Heart left ventricle (tissue), 16 donors: ENCODE measurements at regions not wholly inside any gene's neighbourhood (a gene's known extent, or its start where the extent isn't known, plus 50 kb on each side); places are given as distances from the start of the nearest gene placed in this dataset.

Experiments used
- ATAC-seq, 4 donors: fragments of 200-7000 bp; cut with Tn5 transposase; one replicate each; pipeline ENCODE4 v1.9.1; 2020 to 2022; ENCODE audit warnings: moderate library complexity in 4 of 4, mild to moderate bottlenecking in 3 of 4, moderate number of reproducible peaks in 1 of 4
- DNase-seq, 5 donors: peaks; one replicate each; pipeline ENCODE4 v3.0.0-alpha.2; 2020
- H3K27ac ChIP-seq, 12 donors: fragments of 200-600 bp; sonication (generic) in 4 of 12; one replicate each; pipeline versions ENCODE4 v1.5.0 to v1.8.0; 2016 to 2022; ENCODE audit warnings: mild to moderate bottlenecking in 2 of 12
- H3K27me3 ChIP-seq, 9 donors: fragments of 200-600 bp; sonication (generic) in 2 of 9; one replicate each; pipeline versions ENCODE4 v1.5.1 to v1.8.0; 2016 to 2022; ENCODE audit warnings: mild to moderate bottlenecking in 3 of 9
- H3K36me3 ChIP-seq, 9 donors: fragments of 200-600 bp; sonication (generic) in 2 of 9; one replicate each; pipeline versions ENCODE4 v1.5.0 to v1.8.0; 2018 to 2022; ENCODE audit warnings: mild to moderate bottlenecking in 2 of 9
- H3K4me1 ChIP-seq, 12 donors: fragments of 200-600 bp; sonication (generic) in 4 of 12; one replicate each; pipeline versions ENCODE4 v1.5.0 to v1.8.0; 2016 to 2022; ENCODE audit warnings: mild to moderate bottlenecking in 3 of 12
- H3K4me3 ChIP-seq, 12 donors: fragments of 200-600 bp; sonication (generic) in 4 of 12; one replicate each; pipeline versions ENCODE4 v1.5.0 to v1.8.0; 2017 to 2022; ENCODE audit warnings: mild to moderate bottlenecking in 9 of 12, moderate library complexity in 4 of 12
- H3K9me3 ChIP-seq, 12 donors: fragments of 200-600 bp; sonication (generic) in 4 of 12; one replicate each; pipeline versions ENCODE4 v1.5.0 to v1.8.0; 2016 to 2022; ENCODE audit warnings: mild to moderate bottlenecking in 1 of 12
- POLR2A ChIP-seq, 2 donors: fragments of 450-650 bp; IDR thresholded peaks; one replicate each; pipeline ENCODE4 v1.6.1; 2017; ENCODE audit warnings: antibody characterized with exemption in 2 of 2, mild to moderate bottlenecking in 2 of 2, moderate library complexity in 2 of 2
- WGBS, 4 donors: extraction: QIAGEN DNeasy Blood & Tissue Kit in 2 of 4; methylation state at CpG; one replicate each; pipeline versions ENCODE4 v1.1.5 to v1.1.7; 2013 to 2018; 5-methylcytosine and 5-hydroxymethylcytosine counted together
- intact Hi-C, 10 donors: fragments of 100-400 bp; cut with DNase I; formaldehyde crosslinking; loops; one replicate each; pipeline versions ENCODE4 v1.11.1 to v1.14.2; 2022
- TF ChIP-seq, protein P1 (sequence below), 12 donors: fragments of 200-600 bp; sonication (generic) in 4 of 12; IDR thresholded peaks; one replicate each; pipeline versions ENCODE4 v1.5.0 to v1.8.0; 2018 to 2022; ENCODE audit warnings: antibody characterized with exemption in 12 of 12, mild to moderate bottlenecking in 5 of 12
- donor health status: ischemic (EF 13 %, LVEDD 7.1; RV severe dilation, severe dysfunction).
- donor health status: healthy with polysubstance abuse.
- donor health status: DM: no; HTN: yes; CAD: no.
- donor health status: DM: no; HTN: no; CAD: no.
- donor health status: ischemic (EF 25% LVEDD 6.9; RV normal size, moderate dysfunction).
- donor health status: ischemic (EF 25% LVEDD 5.7; RV mildly dilated, moderate dysfunction).
- donor health status: healthy.
- donor health status: DM: yes; HTN: yes; CAD: no.
- donor health status: ischemic (EF 35%, LVEDD 5.7; RV mildly dilated, moderate dysfunction).
- donor health status: nonischemic (EF 11% LVEDD 7.7; RV severe dilation, severe dysfunction).
- donor health status: DM: yes; HTN: yes; CAD: no.
- donor health status: PGD.
- donor health status: ischemic (EF 29% LVEDD 5.4; RV normal size, mild dysfunction).
- donor health status: nonischemic (EF 23%, LVEDD 6.1; RV moderate dilation, normal function).

GRCh38 chr1:215393476-215393875 lies 173.6 kb upstream of the KCTD3 start:
- peaks cover 0 to 14% (median 0%) of the 10 kb centered on the region in 12 donors for H3K9me3 ChIP-seq
- no peak overlapping the region for H3K4me3 ChIP-seq
- ATAC-seq (no peak), DNase-seq (no peak)
- TF ChIP-seq, protein P1, sequence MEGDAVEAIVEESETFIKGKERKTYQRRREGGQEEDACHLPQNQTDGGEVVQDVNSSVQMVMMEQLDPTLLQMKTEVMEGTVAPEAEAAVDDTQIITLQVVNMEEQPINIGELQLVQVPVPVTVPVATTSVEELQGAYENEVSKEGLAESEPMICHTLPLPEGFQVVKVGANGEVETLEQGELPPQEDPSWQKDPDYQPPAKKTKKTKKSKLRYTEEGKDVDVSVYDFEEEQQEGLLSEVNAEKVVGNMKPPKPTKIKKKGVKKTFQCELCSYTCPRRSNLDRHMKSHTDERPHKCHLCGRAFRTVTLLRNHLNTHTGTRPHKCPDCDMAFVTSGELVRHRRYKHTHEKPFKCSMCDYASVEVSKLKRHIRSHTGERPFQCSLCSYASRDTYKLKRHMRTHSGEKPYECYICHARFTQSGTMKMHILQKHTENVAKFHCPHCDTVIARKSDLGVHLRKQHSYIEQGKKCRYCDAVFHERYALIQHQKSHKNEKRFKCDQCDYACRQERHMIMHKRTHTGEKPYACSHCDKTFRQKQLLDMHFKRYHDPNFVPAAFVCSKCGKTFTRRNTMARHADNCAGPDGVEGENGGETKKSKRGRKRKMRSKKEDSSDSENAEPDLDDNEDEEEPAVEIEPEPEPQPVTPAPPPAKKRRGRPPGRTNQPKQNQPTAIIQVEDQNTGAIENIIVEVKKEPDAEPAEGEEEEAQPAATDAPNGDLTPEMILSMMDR (IDR thresholded peaks at IDR 0.05) = no peak
- TF ChIP-seq POLR2A (IDR thresholded peaks at IDR 0.05) = no peak
- peaks cover 0 to 2% (median 0%) of the 10 kb centered on the region in 12 donors for H3K4me1 ChIP-seq
- H3K27ac ChIP-seq = no peak overlapping the region
- 40 to 53% (median 47%) methylated on average over 1 of the region's 1 CpG for whole genome bisulfite sequencing, 4 donors
- H3K36me3 ChIP-seq = no peaks in the 10 kb centered on the region
- intact Hi-C loops = no loop called here
- no peaks in the 10 kb centered on the region for H3K27me3 ChIP-seq

DNA sequence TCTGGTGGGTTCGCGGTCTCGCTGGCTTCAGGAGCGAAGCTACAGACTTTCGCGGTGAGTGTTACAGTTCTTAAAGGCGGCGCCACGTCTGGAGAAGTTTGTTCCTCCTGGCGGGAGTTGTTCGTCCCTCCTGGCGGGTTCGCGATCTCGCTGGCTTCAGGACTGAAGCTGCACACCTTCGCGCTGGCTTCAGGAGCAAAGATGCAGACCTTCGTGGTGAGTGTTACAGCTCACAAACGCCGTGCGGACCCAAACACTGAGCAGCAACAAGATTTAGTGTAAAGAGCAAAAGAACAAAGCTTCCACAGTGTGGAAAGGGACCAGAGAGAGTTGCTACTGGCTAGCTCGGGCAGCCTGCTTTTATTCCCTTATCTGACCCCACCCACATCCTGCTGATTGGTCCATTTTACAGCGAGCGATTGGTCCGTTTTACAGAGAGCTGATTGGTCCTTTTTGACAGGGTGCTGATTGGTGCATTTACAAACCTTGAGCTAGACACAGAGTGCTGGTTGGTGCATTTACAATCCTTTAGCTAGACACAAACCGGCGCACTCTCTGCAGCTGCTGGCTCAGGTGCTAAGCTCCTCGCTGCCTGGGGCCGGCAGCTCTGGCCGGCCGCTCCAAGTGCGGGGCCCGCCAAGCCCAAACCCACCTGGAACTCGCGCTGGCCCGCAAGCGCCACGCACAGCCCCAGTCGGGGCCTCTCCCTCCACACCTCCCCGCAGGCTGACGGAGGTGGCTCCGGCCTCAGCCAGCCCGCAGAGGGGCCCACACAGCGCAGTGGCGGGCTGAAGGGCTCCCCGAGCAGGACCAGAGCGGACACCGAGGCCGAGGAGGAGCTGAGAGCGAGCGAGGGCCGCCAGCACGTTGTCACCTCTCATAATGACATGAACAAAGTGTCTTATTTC lies 172.8 kb upstream of the KCTD3 start:
- intact Hi-C loops = no loop called here
- DNase-seq (no peak), ATAC-seq (no peak)
- WGBS, 4 donors = 92 to 96% (median 94%) methylated on average over 46 to 53 of the region's 53 CpGs
- Histone ChIP-seq H3K9me3 (peaks cover 0 to 14% (median 0%) of the 10 kb centered on the region in 12 donors), H3K36me3 (no peaks in the 10 kb centered on the region), H3K27ac (no peak overlapping the region), H3K4me3 (no peak overlapping the region), H3K4me1 (peaks cover 0 to 4% (median 0%) of the 10 kb centered on the region in 12 donors), H3K27me3 (no peaks in the 10 kb centered on the region)
- no peak for TF ChIP-seq POLR2A (IDR thresholded peaks at IDR 0.05)
- TF ChIP-seq, protein P1 (IDR thresholded peaks at IDR 0.05) = no peak

- ATAC-seq (no peak), DNase-seq (no peak)
- peaks cover 0 to 14% (median 0%) of the 10 kb centered on the region in 12 donors for H3K9me3 ChIP-seq
- intact Hi-C loops = no loop called here
- H3K4me1 ChIP-seq = peaks cover 0 to 4% (median 0%) of the 10 kb centered on the region in 12 donors
- TF ChIP-seq, protein P1 (IDR thresholded peaks at IDR 0.05) = no peak
- TF ChIP-seq POLR2A (IDR thresholded peaks at IDR 0.05) = no peak
- H3K4me3 ChIP-seq = no peak overlapping the region
- WGBS, 4 donors = 70 to 76% (median 73%) methylated on average over 5 of the region's 5 CpGs
- H3K27me3 ChIP-seq = no peaks in the 10 kb centered on the region
- H3K36me3 ChIP-seq = no peaks in the 10 kb centered on the region
- H3K27ac ChIP-seq = peak overlapping the region in 1 of 12 donors; percentile 39
These were observed 170.0 kb upstream of the KCTD3 start for GRCh38 chr1:215397106-215397505.

DNA sequence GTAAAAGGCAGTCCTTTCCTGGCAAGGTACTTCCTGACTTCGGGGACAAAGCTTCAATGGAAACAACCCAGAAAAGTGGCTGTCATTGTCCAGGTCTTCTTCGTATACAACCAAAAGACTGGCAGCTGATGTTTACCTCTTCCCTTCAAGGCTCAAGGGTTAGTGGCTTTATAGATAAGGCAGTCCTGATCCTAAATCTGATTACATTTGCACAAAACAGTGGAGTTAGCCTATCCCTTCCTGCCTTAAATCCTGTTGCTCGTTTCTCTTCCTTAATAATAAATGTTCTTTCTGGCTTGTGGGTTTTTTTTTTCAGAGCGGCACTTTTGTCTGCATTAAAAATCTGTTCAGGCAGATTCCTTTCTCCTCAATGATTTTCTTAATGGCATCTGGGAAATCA lies 169.3 kb upstream of the KCTD3 start:
- Histone ChIP-seq H3K27ac (peak overlapping the region in 2 of 12 donors; percentile 39 to 42), H3K4me3 (no peak overlapping the region), H3K4me1 (peaks cover 0 to 4% (median 0%) of the 10 kb centered on the region in 12 donors), H3K27me3 (no peaks in the 10 kb centered on the region), H3K36me3 (no peaks in the 10 kb centered on the region), H3K9me3 (peaks cover 0 to 14% (median 0%) of the 10 kb centered on the region in 12 donors)
- TF ChIP-seq, protein P1 (IDR thresholded peaks at IDR 0.05) = no peak
- no peak for TF ChIP-seq POLR2A (IDR thresholded peaks at IDR 0.05)
- DNase-seq (no peak), ATAC-seq (no peak)
- WGBS, 4 donors = 44 to 46% (median 46%) methylated on average over 4 of the region's 4 CpGs
- intact Hi-C loops = no loop called here
